Activated naive CD4-positive, alpha-beta T cell treated with anti-CD3 and anti-CD28 coated beads for 36 hours (primary cell): ENCODE measurements at regions not wholly inside any gene's neighbourhood (a gene's known extent, or its start where the extent isn't known, plus 50 kb on each side); places are given as distances from the start of the nearest gene placed in this dataset. TPM values are rescaled to one million over a fixed set of nuclear protein-coding genes. Genes with fewer than 3 reads are reported as not detected.

Experiments
- CTCF ChIA-PET: fragments of 350-600 bp; sonication (Branson Sonifier 250); formaldehyde crosslinking; loops from one replicate; lab custom pipeline; 2021; ENCODE audit warnings: antibody characterized with exemption; lab: Charles Lee
- DNase-seq: peaks from one replicate; pipeline ENCODE4 v3.0.0-alpha.2; 2020
- H3K27ac Mint-ChIP-seq: one replicate; pipeline ENCODE4 v1.8.0; 2021; ENCODE audit warnings: mild to moderate bottlenecking, mixed read lengths
- H3K27me3 Mint-ChIP-seq: one replicate; pipeline ENCODE4 v1.8.0; 2021; ENCODE audit warnings: low read depth, mixed read lengths
- H3K36me3 Mint-ChIP-seq: one replicate; pipeline ENCODE4 v1.8.0; 2021; ENCODE audit warnings: low read depth, mixed read lengths
- H3K4me1 Mint-ChIP-seq: one replicate; pipeline ENCODE4 v1.8.0; 2021; ENCODE audit warnings: low read depth, mixed read lengths
- H3K4me3 Mint-ChIP-seq: one replicate; pipeline ENCODE4 v1.8.0; 2021; ENCODE audit warnings: mild to moderate bottlenecking, moderate library complexity, mixed read lengths
- H3K9me3 Mint-ChIP-seq: one replicate; pipeline ENCODE4 v1.8.0; 2021; ENCODE audit warnings: mixed read lengths
- intact Hi-C: fragments of 100-400 bp; cut with micrococcal nuclease; formaldehyde crosslinking; loops from one replicate; pipeline ENCODE4 v1.15.1; 2023
- microRNA-seq: library from miRNA; unstranded; fragments of <30 nt; microRNA quantifications from one replicate; pipeline ENCODE4 v1.2.0, GENCODE V29; 2022; ENCODE audit warnings: borderline microRNAs expressed, borderline replicate concordance

DNA sequence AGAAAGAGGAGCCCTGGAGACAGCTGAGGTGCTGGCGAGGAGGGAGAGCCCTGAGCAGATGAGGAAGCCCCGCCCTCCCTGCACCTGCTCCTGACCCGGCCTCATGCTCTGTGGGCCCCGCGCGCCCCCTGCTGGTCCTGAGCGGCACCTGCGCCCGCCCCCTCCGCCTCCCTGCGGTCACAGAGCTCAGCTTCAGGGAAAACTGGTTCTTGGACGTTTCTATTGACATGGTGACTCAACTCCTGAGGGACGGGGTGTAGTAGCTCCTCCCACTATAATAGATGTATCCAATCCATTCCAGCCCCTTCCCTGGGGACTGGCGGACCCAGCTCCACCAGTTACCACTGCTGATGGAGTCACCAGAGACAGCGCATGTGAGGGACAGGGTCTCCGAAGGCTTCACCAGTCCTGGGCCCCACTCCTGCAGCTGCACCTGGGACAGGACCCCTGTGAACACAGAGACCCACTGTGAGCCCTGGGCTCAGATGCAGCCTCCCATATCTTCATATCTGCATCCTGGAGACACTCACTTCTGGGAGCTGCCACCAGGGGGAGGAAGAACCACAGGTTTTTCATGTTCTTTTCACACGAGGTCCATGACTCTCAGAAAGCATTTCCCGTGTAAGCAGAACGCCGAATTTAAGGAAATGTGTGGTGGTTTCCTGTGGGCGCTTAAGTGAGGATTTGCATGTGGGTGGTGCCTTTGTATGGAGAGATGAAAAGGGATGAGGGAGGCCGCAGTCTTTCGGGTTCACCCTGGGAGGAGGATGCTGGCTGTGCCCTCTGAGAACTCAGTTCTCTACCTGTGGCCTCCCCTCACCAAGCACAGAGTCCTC, 1346.4 kb downstream of the TMEM121 start:
- Mint-ChIP-seq H3K27me3 (peaks cover 39% of the 10 kb centered on the region), H3K4me1 (peaks cover 10% of the 10 kb centered on the region), H3K36me3 (no peaks in the 10 kb centered on the region), H3K9me3 (no peaks in the 10 kb centered on the region), H3K4me3 (peak overlapping the region; percentile 61), H3K27ac (no peak overlapping the region)
- DNase-seq = peak; percentile 94
- CTCF ChIA-PET = interaction anchor here (0.6 to 4.7 kb wide), 28 partner anchors 8 to 333 kb away, joined by 3 to 76 read pairs (median 5); no protein-coding TSS in a partner anchor
- intact Hi-C loops = loop anchor here (1.0 to 2.0 kb wide), 2 partner anchors 30 to 42 kb away; no protein-coding TSS in a partner anchor

DNA sequence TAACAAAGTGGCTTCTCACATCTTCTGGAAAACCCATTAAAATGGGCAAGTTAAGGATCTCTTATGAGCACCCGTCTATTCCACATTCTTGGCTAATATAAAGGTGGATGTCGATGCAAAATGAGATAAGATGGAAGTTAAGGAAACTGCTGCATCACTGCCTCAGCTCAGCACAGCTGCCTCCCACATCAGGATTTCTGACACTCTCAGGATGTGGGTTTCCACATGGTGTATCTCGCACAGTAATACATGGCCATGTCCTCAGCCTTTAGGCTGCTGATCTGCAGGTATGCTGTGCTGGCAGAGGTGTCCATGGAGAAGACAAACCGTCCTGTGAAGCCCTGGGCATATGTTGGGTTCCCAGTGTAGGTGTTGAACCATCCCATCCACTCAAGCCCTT, 1348.0 kb downstream of the TMEM121 start:
- Mint-ChIP-seq H3K9me3 (no peaks in the 10 kb centered on the region), H3K36me3 (no peaks in the 10 kb centered on the region), H3K4me3 (no peak overlapping the region), H3K27ac (no peak overlapping the region), H3K4me1 (peaks cover 10% of the 10 kb centered on the region), H3K27me3 (peaks cover 42% of the 10 kb centered on the region)
- CTCF ChIA-PET = interaction anchor here (0.7 to 4.7 kb wide), 8 partner anchors 26 to 108 kb away, joined by 3 to 76 read pairs (median 21); no protein-coding TSS in a partner anchor
- no peak for DNase-seq
- intact Hi-C loops = no loop called here

GRCh38 chr14:106875503-106875902, 1349.1 kb downstream of the TMEM121 start:
- H3K9me3 Mint-ChIP-seq = no peaks in the 10 kb centered on the region
- peaks cover 37% of the 10 kb centered on the region for H3K27me3 Mint-ChIP-seq
- intact Hi-C loops = no loop called here
- H3K4me1 Mint-ChIP-seq = peaks cover 10% of the 10 kb centered on the region
- CTCF ChIA-PET = interaction anchor here (1.0 to 4.7 kb wide), 6 partner anchors 23 to 54 kb away, joined by 3 to 76 read pairs (median 20); no protein-coding TSS in a partner anchor
- no peaks in the 10 kb centered on the region for H3K36me3 Mint-ChIP-seq
- no peak overlapping the region for H3K4me3 Mint-ChIP-seq
- no peak overlapping the region for H3K27ac Mint-ChIP-seq
- peak; percentile 76 for DNase-seq

GRCh38 chr14:106876711-106877110, 1350.3 kb downstream of the TMEM121 start:
- Mint-ChIP-seq H3K9me3 (no peaks in the 10 kb centered on the region), H3K36me3 (no peaks in the 10 kb centered on the region), H3K27me3 (peaks cover 31% of the 10 kb centered on the region), H3K4me1 (peaks cover 10% of the 10 kb centered on the region), H3K4me3 (no peak overlapping the region), H3K27ac (no peak overlapping the region)
- CTCF ChIA-PET = interaction anchor here (0.9 to 4.7 kb wide), 3 partner anchors 33 to 46 kb away, joined by 4 to 76 read pairs (median 7); no protein-coding TSS in a partner anchor
- no peak for DNase-seq
- intact Hi-C loops = no loop called here

- H3K4me3 Mint-ChIP-seq = no peak overlapping the region
- H3K27me3 Mint-ChIP-seq = peaks cover 30% of the 10 kb centered on the region
- no peak overlapping the region for H3K27ac Mint-ChIP-seq
- no peaks in the 10 kb centered on the region for H3K9me3 Mint-ChIP-seq
- no peak for DNase-seq
- H3K36me3 Mint-ChIP-seq = no peaks in the 10 kb centered on the region
- CTCF ChIA-PET = interaction anchor here (1.3 kb wide), 1 partner anchor 47 kb away, joined by 3 read pairs; no protein-coding TSS in a partner anchor
- intact Hi-C loops = no loop called here
- H3K4me1 Mint-ChIP-seq = peaks cover 10% of the 10 kb centered on the region
Measured at GRCh38 chr14:106877517-106877916, 1351.1 kb downstream of the TMEM121 start.

DNA sequence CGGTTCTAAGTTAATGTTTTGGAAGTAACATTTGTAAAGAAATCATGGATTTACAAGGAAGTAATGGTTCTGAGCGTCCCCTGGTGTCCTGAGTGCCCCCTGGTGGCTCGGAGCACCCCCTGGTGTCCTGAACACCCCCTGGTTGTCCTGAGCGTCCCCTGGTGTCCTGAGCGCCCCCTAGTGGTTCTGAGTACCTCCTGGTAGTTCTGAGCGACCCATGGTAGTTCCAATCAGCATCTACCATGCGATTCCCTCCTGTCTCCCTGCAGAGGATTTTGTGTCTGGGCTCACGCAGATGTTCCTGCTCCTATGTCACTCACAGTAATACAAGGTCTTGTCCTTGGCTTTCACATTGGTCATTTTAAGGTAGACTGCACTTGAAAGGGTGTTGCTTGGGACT, 1352.9 kb downstream of the TMEM121 start:
- intact Hi-C loops = no loop called here
- Mint-ChIP-seq H3K9me3 (no peaks in the 10 kb centered on the region), H3K36me3 (no peaks in the 10 kb centered on the region), H3K27me3 (peaks cover 28% of the 10 kb centered on the region), H3K4me3 (no peak overlapping the region), H3K27ac (no peak overlapping the region), H3K4me1 (no peaks in the 10 kb centered on the region)
- CTCF ChIA-PET = interaction anchor here (0.7 to 1.3 kb wide), 4 partner anchors 9 to 103 kb away, joined by 3 to 4 read pairs (median 4); no protein-coding TSS in a partner anchor
- DNase-seq = peak; percentile 78

GRCh38 chr14:106883218-106883692, 1356.9 kb downstream of the TMEM121 start:
- no peak overlapping the region for H3K27ac Mint-ChIP-seq
- H3K4me1 Mint-ChIP-seq = no peaks in the 10 kb centered on the region
- intact Hi-C loops = no loop called here
- peaks cover 7% of the 10 kb centered on the region for H3K27me3 Mint-ChIP-seq
- H3K4me3 Mint-ChIP-seq = no peak overlapping the region
- peak; percentile 66 for DNase-seq
- H3K9me3 Mint-ChIP-seq = no peaks in the 10 kb centered on the region
- H3K36me3 Mint-ChIP-seq = no peaks in the 10 kb centered on the region
- CTCF ChIA-PET = interaction anchor here (0.7 to 2.6 kb wide), 2 partner anchors 10 to 45 kb away, joined by 3 to 24 read pairs; no protein-coding TSS in a partner anchor

Small RNA genes lying in the stretch of these regions (microRNA-seq; reads per million reads assigned to microRNA genes)
- gene MIR4507 (not detected), gene MIR4537 (not detected), gene MIR4538 (not detected), gene MIR4539 (not detected), gene MIR5195 (not detected), gene MIR8071-1 (not detected), gene MIR8071-2 (not detected)
